ENCODE measurements at regions not wholly inside any gene's neighbourhood (a gene's known extent, or its start where the extent isn't known, plus 50 kb on each side); places are given as distances from the start of the nearest gene placed in this dataset.

- TF ChIP-seq CTCF (optimal IDR thresholded peaks at IDR 0.05 in 1 of 3, IDR thresholded peaks at IDR 0.05 in 1 of 3, conservative IDR thresholded peaks at IDR 0.05 in 1 of 3; ENCODE audit: extremely low read depth in 1 of 3, insufficient read depth in 2 of 3, low read length in 3 of 3) (no peak), EZH2 (IDR thresholded peaks at IDR 0.05; ENCODE audit: low read length) (no peak)
Observed at GRCh38 chr18:78072375-78072774, 822.7 kb downstream of the GALR1 start.

Measured in keratinocyte (primary cell).